ENCODE measurements at regions not wholly inside any gene's neighbourhood (a gene's known extent, or its start where the extent isn't known, plus 50 kb on each side); places are given as distances from the start of the nearest gene placed in this dataset.

DNA sequence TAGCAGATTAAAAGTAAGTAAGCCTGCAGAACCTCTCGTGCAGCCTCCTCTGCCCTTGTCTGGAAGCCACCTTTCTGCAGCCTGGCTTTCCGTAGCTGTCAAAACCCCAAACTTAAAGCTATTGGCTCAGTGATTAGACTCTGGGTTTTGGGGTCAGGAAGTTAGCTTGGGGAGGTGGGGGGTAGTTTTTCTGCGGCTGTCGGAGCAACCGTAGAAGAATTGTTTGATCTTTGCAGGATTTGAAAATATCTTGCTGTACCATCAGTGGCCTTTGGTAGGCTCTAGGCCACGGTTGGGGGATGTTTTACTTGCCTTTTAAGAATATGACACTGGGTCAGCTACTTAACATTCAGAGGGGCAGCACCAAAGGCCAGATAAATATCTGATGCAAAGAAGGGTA, 88.4 kb upstream of the RASGRP1 start:
- H3K4me1 Mint-ChIP-seq: peaks cover 10% of the 10 kb centered on the region
- TF ChIP-seq CTCF (IDR thresholded peaks at IDR 0.05; ENCODE audit: unreplicated experiment in 3 of 3): no peak
- H3K36me3 Mint-ChIP-seq (ENCODE audit: low read depth): no peaks in the 10 kb centered on the region
- no peaks in the 10 kb centered on the region for H3K9me3 Mint-ChIP-seq
- H3K4me3 Mint-ChIP-seq: no peak overlapping the region
- no peak overlapping the region for H3K27ac Mint-ChIP-seq
- H3K27me3 Mint-ChIP-seq (ENCODE audit: low read depth): peaks cover 4% of the 10 kb centered on the region

GRCh38 chr15:38658431-38658830, 93.8 kb upstream of the RASGRP1 start:
- H3K27ac Mint-ChIP-seq: no peak overlapping the region
- no peak for TF ChIP-seq CTCF (IDR thresholded peaks at IDR 0.05; ENCODE audit: unreplicated experiment in 3 of 3)
- peaks cover 6% of the 10 kb centered on the region for H3K27me3 Mint-ChIP-seq (ENCODE audit: low read depth)
- no peaks in the 10 kb centered on the region for H3K4me1 Mint-ChIP-seq
- H3K36me3 Mint-ChIP-seq (ENCODE audit: low read depth): no peaks in the 10 kb centered on the region
- H3K4me3 Mint-ChIP-seq: no peak overlapping the region
- no peaks in the 10 kb centered on the region for H3K9me3 Mint-ChIP-seq

DNA sequence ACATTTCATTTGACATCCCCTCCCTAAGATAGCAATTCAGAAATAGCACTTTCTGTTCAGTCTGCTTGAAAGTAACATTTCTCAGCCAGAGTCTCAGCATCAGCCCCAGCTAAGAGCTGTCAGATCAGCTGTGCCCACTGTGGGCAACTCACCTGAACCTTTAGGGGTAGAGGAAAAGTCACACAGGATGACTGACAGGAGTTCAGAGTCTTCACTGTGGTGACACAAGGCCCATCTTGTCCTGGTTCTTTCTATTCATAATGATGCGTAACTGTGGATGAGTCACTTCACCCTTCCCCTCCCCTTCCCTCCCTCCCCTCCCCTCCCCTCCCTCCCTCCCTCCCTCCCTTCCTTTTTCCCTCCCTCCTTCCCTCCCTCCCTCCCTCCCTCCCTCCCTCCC, 96.1 kb upstream of the RASGRP1 start:
- Mint-ChIP-seq H3K9me3 (no peaks in the 10 kb centered on the region), H3K27me3 (ENCODE audit: low read depth) (peaks cover 6% of the 10 kb centered on the region), H3K4me1 (no peaks in the 10 kb centered on the region), H3K27ac (no peak overlapping the region), H3K36me3 (ENCODE audit: low read depth) (no peaks in the 10 kb centered on the region), H3K4me3 (no peak overlapping the region)
- TF ChIP-seq CTCF (IDR thresholded peaks at IDR 0.05; ENCODE audit: unreplicated experiment in 3 of 3): no peak

GRCh38 chr15:38662033-38662802, 97.6 kb upstream of the RASGRP1 start:
- peaks cover 6% of the 10 kb centered on the region for H3K27me3 Mint-ChIP-seq (ENCODE audit: low read depth)
- H3K9me3 Mint-ChIP-seq: no peaks in the 10 kb centered on the region
- no peak overlapping the region for H3K27ac Mint-ChIP-seq
- H3K36me3 Mint-ChIP-seq (ENCODE audit: low read depth): no peaks in the 10 kb centered on the region
- H3K4me1 Mint-ChIP-seq: no peaks in the 10 kb centered on the region
- TF ChIP-seq CTCF (IDR thresholded peaks at IDR 0.05; ENCODE audit: unreplicated experiment in 3 of 3): no peak
- H3K4me3 Mint-ChIP-seq: no peak overlapping the region

DNA sequence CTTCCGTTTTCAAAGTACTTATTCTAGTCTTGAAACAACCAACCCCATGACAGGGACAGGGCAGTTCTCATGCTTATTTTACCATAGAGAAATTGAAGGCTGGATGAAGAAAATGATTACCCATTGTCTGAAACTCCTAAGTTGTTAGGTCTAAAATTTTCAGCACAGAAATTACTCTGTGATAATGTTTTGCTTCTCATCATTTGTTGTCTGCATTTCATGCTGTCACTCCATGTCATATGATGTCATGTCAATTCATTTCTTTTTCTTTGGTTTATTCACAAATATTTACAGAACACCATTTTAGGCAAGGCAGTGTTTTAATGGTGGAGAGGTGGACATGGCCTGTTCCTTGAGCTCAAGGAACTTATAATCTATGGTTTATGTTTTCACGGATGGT, 98.2 kb upstream of the RASGRP1 start:
- Mint-ChIP-seq H3K36me3 (ENCODE audit: low read depth) (no peaks in the 10 kb centered on the region), H3K27ac (no peak overlapping the region), H3K4me3 (no peak overlapping the region), H3K4me1 (no peaks in the 10 kb centered on the region), H3K27me3 (ENCODE audit: low read depth) (peaks cover 6% of the 10 kb centered on the region), H3K9me3 (no peaks in the 10 kb centered on the region)
- no peak for TF ChIP-seq CTCF (IDR thresholded peaks at IDR 0.05; ENCODE audit: unreplicated experiment in 3 of 3)
